ENCODE measurements at regions not wholly inside any gene's neighbourhood (a gene's known extent, or its start where the extent isn't known, plus 50 kb on each side); places are given as distances from the start of the nearest gene placed in this dataset.

- no peaks in the 10 kb centered on the region for H3K9me3 ChIP-seq
- H3K4me1 ChIP-seq = no peaks in the 10 kb centered on the region
- no peak overlapping the region for H3K27ac ChIP-seq
- H3K4me2 ChIP-seq = no peak overlapping the region
- no peak overlapping the region for H3K4me3 ChIP-seq
- ATAC-seq (no peak), FAIRE-seq (no peak), DNase-seq (ENCODE audit: low read depth in 1 of 2, low spot score in 1 of 2) (no peak)
- TF ChIP-seq, protein P1, sequence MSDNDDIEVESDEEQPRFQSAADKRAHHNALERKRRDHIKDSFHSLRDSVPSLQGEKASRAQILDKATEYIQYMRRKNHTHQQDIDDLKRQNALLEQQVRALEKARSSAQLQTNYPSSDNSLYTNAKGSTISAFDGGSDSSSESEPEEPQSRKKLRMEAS (IDR thresholded peaks at IDR 0.05) = no peak
- TF ChIP-seq SREBF2 (IDR thresholded peaks at IDR 0.05) (no peak), NFE2L2 (conservative IDR thresholded peaks at IDR 0.05; ENCODE audit: low read length) (no peak), TFCP2L1 (CRISPR knock-in tag; IDR thresholded peaks at IDR 0.05) (no peak), E2F6 (IDR thresholded peaks at IDR 0.05; ENCODE audit: borderline replicate concordance, low read depth) (no peak), HOXB5 (CRISPR knock-in tag; IDR thresholded peaks at IDR 0.05) (no peak), CHD4 (IDR thresholded peaks at IDR 0.05; ENCODE audit: borderline replicate concordance) (no peak), ELK1 (IDR thresholded peaks at IDR 0.05; ENCODE audit: low read depth, low read length) (no peak), KDM1A (IDR thresholded peaks at IDR 0.05; ENCODE audit: low read depth) (no peak), CEBPB (IDR thresholded peaks at IDR 0.05) (no peak), RCOR1 (IDR thresholded peaks at IDR 0.05; ENCODE audit: low read depth, low read length) (no peak), USF2 (IDR thresholded peaks at IDR 0.05) (no peak), EP300 (IDR thresholded peaks at IDR 0.05) (no peak)
- POLR2A ChIA-PET = no interaction called here
- 76% methylated on average over 5 of the region's 5 CpGs for WGBS (ENCODE audit: missing lambda C conversion rate)
- CTCF ChIA-PET = no interaction called here
These were observed 1557.4 kb downstream of the PLA2G4A start for GRCh38 chr1:188386161-188386560.

- H3K4me1 ChIP-seq = no peaks in the 10 kb centered on the region
- no peak for FAIRE-seq
- ChIA-PET CTCF (no interaction called here), POLR2A (no interaction called here)
- TF ChIP-seq JUN (IDR thresholded peaks at IDR 0.05) (no peak), KDM1A (IDR thresholded peaks at IDR 0.05; ENCODE audit: low read depth) (no peak), FOXS1 (CRISPR knock-in tag; IDR thresholded peaks at IDR 0.05) (no peak), HDAC2 (IDR thresholded peaks at IDR 0.05) (no peak), JUNB (IDR thresholded peaks at IDR 0.05) (no peak), EP300 (IDR thresholded peaks at IDR 0.05) (no peak), MAZ (IDR thresholded peaks at IDR 0.05; ENCODE audit: borderline replicate concordance, low read depth, low read length) (no peak), REST (IDR thresholded peaks at IDR 0.05) (no peak), CBX8 (IDR thresholded peaks at IDR 0.05) (no peak), NFE2L2 (conservative IDR thresholded peaks at IDR 0.05; ENCODE audit: low read length) (no peak), POLR2AphosphoS2 (conservative IDR thresholded peaks at IDR 0.05; ENCODE audit: low read length) (no peak), TP53 (CRISPR knock-in tag; IDR thresholded peaks at IDR 0.05) (no peak), HEYL (CRISPR knock-in tag; IDR thresholded peaks at IDR 0.05) (no peak), USF2 (IDR thresholded peaks at IDR 0.05) (no peak), MAFK (IDR thresholded peaks at IDR 0.05; ENCODE audit: partially characterized antibody) (no peak), HOXA7 (CRISPR knock-in tag; IDR thresholded peaks at IDR 0.05) (no peak), ZSCAN20 (CRISPR knock-in tag; IDR thresholded peaks at IDR 0.05) (no peak), ZFP36 (IDR thresholded peaks at IDR 0.05; ENCODE audit: borderline replicate concordance, partially characterized antibody) (no peak), EHMT2 (IDR thresholded peaks at IDR 0.05; ENCODE audit: low read depth) (no peak)
- H3K9me3 ChIP-seq = no peaks in the 10 kb centered on the region
- DNase-seq (ENCODE audit: low read depth in 1 of 2, low spot score in 1 of 2) = no peak
- no peak overlapping the region for H3K4me2 ChIP-seq
- ATAC-seq = no peak
- H3K27ac ChIP-seq = no peak overlapping the region
- no peak overlapping the region for H3K4me3 ChIP-seq
- 32% methylated on average over 3 of the region's 3 CpGs for WGBS (ENCODE audit: missing lambda C conversion rate)
These were observed 1557.9 kb downstream of the PLA2G4A start for GRCh38 chr1:188386666-188387065.

Data from A549 (cell line).